DMS153 (cell line): ENCODE measurements at regions not wholly inside any gene's neighbourhood (a gene's known extent, or its start where the extent isn't known, plus 50 kb on each side); places are given as distances from the start of the nearest gene placed in this dataset.
"Not testable (repeated sequence)": the region's sequence is repeated elsewhere in the genome, so short reads cannot be mapped to it uniquely, and the experiment has no call there.

Experiments
- DNase-seq: peaks from one replicate; lab custom pipeline; 2025; lab: John Stamatoyannopoulos, UW

- no peak for DNase-seq
Measured at GRCh38 chr5:154653418-154653763, 101.8 kb upstream of the LARP1 start.

- no peak for DNase-seq
Measured at GRCh38 chr5:154652746-154653417, 102.3 kb upstream of the LARP1 start.

GRCh38 chr5:154651795-154652194 is 103.4 kb upstream of the LARP1 start:
- DNase-seq: not testable (repeated sequence)

- no peak for DNase-seq
Measured at GRCh38 chr5:154648706-154649105, 106.5 kb upstream of the LARP1 start.

GRCh38 chr5:154648229-154648628 is 106.9 kb upstream of the LARP1 start:
- DNase-seq: no peak

- no peak for DNase-seq
Measured at GRCh38 chr5:154647761-154648145, 107.4 kb upstream of the LARP1 start.

- DNase-seq: no peak
Measured at GRCh38 chr5:154647114-154647760, 107.9 kb upstream of the LARP1 start.

- no peak for DNase-seq
Measured at GRCh38 chr5:154646745-154647113, 108.4 kb upstream of the LARP1 start.

- DNase-seq: no peak
Measured at GRCh38 chr5:154644745-154645411, 110.3 kb upstream of the LARP1 start.

- DNase-seq: no peak
Measured at GRCh38 chr5:154642499-154643245, 112.5 kb upstream of the LARP1 start.

GRCh38 chr5:154640213-154640831 is 114.9 kb upstream of the LARP1 start:
- DNase-seq: not testable (repeated sequence)

- not testable (repeated sequence) for DNase-seq
Measured at GRCh38 chr5:154636786-154637185, 118.4 kb upstream of the LARP1 start.

- DNase-seq: not testable (repeated sequence)
Measured at GRCh38 chr5:154636271-154636670, 118.9 kb upstream of the LARP1 start.

- DNase-seq: not testable (repeated sequence)
Measured at GRCh38 chr5:154633744-154634143, 121.4 kb upstream of the LARP1 start.

GRCh38 chr5:154631141-154631540 is 124.0 kb upstream of the LARP1 start:
- DNase-seq: no peak

GRCh38 chr5:154630410-154630809 is 124.8 kb upstream of the LARP1 start:
- no peak for DNase-seq

- no peak for DNase-seq
Measured at GRCh38 chr5:154628685-154629084, 126.5 kb upstream of the LARP1 start.

GRCh38 chr5:154627698-154628678 is 127.2 kb upstream of the LARP1 start:
- no peak for DNase-seq

- no peak for DNase-seq
Measured at GRCh38 chr5:154626876-154627557, 128.2 kb upstream of the LARP1 start.

GRCh38 chr5:154625031-154625430 is 130.1 kb upstream of the LARP1 start:
- no peak for DNase-seq
